ENCODE measurements at regions not wholly inside any gene's neighbourhood (a gene's known extent, or its start where the extent isn't known, plus 50 kb on each side); places are given as distances from the start of the nearest gene placed in this dataset.

DNA sequence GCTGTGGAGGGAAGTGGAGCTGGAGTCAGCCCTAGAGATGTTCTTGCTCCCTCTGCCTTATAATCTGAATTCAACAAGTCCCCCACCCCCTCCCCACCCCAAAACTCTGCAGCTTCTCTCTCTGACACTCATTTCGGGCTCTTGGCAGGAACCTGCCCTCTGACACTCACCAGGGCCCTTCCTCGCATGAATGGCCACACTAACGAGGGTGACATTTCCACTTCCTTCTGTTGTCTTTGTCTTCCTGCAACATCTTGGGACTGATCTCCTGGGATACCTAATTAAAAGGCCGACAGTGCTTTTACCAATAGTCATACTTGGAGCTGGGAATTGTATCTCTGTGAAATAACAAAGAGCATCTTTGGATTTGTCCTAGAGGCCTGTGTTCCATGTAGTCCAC lies 106.9 kb upstream of the PIRT start:
- TF ChIP-seq, protein P1, sequence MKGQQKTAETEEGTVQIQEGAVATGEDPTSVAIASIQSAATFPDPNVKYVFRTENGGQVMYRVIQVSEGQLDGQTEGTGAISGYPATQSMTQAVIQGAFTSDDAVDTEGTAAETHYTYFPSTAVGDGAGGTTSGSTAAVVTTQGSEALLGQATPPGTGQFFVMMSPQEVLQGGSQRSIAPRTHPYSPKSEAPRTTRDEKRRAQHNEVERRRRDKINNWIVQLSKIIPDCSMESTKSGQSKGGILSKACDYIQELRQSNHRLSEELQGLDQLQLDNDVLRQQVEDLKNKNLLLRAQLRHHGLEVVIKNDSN (IDR thresholded peaks at IDR 0.05; ENCODE audit: borderline replicate concordance, extremely low read length, insufficient read depth, low read depth, low read length) = no peak
- no peak for TF ChIP-seq RAD21 (IDR thresholded peaks at IDR 0.05; ENCODE audit: insufficient read depth, low read depth, low read length)
- TF ChIP-seq HCFC1 (IDR thresholded peaks at IDR 0.05; ENCODE audit: low read length) = no peak
- no peak for TF ChIP-seq ETV6 (conservative IDR thresholded peaks at IDR 0.05 in 1 of 2, IDR thresholded peaks at IDR 0.05 in 1 of 2; ENCODE audit: borderline replicate concordance in 1 of 2, low read depth in 1 of 2)
- TF ChIP-seq, protein P2, sequence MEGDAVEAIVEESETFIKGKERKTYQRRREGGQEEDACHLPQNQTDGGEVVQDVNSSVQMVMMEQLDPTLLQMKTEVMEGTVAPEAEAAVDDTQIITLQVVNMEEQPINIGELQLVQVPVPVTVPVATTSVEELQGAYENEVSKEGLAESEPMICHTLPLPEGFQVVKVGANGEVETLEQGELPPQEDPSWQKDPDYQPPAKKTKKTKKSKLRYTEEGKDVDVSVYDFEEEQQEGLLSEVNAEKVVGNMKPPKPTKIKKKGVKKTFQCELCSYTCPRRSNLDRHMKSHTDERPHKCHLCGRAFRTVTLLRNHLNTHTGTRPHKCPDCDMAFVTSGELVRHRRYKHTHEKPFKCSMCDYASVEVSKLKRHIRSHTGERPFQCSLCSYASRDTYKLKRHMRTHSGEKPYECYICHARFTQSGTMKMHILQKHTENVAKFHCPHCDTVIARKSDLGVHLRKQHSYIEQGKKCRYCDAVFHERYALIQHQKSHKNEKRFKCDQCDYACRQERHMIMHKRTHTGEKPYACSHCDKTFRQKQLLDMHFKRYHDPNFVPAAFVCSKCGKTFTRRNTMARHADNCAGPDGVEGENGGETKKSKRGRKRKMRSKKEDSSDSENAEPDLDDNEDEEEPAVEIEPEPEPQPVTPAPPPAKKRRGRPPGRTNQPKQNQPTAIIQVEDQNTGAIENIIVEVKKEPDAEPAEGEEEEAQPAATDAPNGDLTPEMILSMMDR (IDR thresholded peaks at IDR 0.05 in 2 of 3, conservative IDR thresholded peaks at IDR 0.05 in 1 of 3; ENCODE audit: control insufficient read depth in 2 of 3, extremely low read depth in 1 of 3, insufficient read depth in 1 of 3, low read depth in 3 of 3, low read length in 3 of 3) = no peak
- no peak for TF ChIP-seq SP1 (IDR thresholded peaks at IDR 0.05; ENCODE audit: low read depth, low read length)
- TF ChIP-seq, protein P3, sequence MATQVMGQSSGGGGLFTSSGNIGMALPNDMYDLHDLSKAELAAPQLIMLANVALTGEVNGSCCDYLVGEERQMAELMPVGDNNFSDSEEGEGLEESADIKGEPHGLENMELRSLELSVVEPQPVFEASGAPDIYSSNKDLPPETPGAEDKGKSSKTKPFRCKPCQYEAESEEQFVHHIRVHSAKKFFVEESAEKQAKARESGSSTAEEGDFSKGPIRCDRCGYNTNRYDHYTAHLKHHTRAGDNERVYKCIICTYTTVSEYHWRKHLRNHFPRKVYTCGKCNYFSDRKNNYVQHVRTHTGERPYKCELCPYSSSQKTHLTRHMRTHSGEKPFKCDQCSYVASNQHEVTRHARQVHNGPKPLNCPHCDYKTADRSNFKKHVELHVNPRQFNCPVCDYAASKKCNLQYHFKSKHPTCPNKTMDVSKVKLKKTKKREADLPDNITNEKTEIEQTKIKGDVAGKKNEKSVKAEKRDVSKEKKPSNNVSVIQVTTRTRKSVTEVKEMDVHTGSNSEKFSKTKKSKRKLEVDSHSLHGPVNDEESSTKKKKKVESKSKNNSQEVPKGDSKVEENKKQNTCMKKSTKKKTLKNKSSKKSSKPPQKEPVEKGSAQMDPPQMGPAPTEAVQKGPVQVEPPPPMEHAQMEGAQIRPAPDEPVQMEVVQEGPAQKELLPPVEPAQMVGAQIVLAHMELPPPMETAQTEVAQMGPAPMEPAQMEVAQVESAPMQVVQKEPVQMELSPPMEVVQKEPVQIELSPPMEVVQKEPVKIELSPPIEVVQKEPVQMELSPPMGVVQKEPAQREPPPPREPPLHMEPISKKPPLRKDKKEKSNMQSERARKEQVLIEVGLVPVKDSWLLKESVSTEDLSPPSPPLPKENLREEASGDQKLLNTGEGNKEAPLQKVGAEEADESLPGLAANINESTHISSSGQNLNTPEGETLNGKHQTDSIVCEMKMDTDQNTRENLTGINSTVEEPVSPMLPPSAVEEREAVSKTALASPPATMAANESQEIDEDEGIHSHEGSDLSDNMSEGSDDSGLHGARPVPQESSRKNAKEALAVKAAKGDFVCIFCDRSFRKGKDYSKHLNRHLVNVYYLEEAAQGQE (IDR thresholded peaks at IDR 0.05; ENCODE audit: low read depth, low read length) = no peak
- TF ChIP-seq FOS (IDR thresholded peaks at IDR 0.05; ENCODE audit: borderline replicate concordance, extremely low read depth, insufficient read length) = no peak
- no peak for TF ChIP-seq BRCA1 (IDR thresholded peaks at IDR 0.05; ENCODE audit: low read depth, low read length)
- TF ChIP-seq POLR2A (IDR thresholded peaks at IDR 0.05; ENCODE audit: low read depth, low read length) = no peak
- TF ChIP-seq, protein P4, sequence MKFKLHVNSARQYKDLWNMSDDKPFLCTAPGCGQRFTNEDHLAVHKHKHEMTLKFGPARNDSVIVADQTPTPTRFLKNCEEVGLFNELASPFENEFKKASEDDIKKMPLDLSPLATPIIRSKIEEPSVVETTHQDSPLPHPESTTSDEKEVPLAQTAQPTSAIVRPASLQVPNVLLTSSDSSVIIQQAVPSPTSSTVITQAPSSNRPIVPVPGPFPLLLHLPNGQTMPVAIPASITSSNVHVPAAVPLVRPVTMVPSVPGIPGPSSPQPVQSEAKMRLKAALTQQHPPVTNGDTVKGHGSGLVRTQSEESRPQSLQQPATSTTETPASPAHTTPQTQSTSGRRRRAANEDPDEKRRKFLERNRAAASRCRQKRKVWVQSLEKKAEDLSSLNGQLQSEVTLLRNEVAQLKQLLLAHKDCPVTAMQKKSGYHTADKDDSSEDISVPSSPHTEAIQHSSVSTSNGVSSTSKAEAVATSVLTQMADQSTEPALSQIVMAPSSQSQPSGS (IDR thresholded peaks at IDR 0.05; ENCODE audit: low read length) = no peak
- no peak for TF ChIP-seq CBX5 (IDR thresholded peaks at IDR 0.05; ENCODE audit: low read depth)
- TF ChIP-seq JUND (IDR thresholded peaks at IDR 0.05; ENCODE audit: low read depth, low read length) = no peak
